NCI-H524 treated with DMSO at 0.1 percent for 48 hours (cell line): ENCODE measurements at regions not wholly inside any gene's neighbourhood (a gene's known extent, or its start where the extent isn't known, plus 50 kb on each side); places are given as distances from the start of the nearest gene placed in this dataset.
"Not testable (repeated sequence)": the region's sequence is repeated elsewhere in the genome, so short reads cannot be mapped to it uniquely, and the experiment has no call there.

Experiments
- DNase-seq: peaks from one replicate; lab custom pipeline; 2025; lab: John Stamatoyannopoulos, UW

- DNase-seq = not testable (repeated sequence)
Observed at GRCh38 chr1:146510248-146510983, 281.6 kb upstream of the NOTCH2NLA start.

GRCh38 chr1:146504121-146504520, 275.3 kb upstream of the NOTCH2NLA start:
- not testable (repeated sequence) for DNase-seq

- not testable (repeated sequence) for DNase-seq
Observed at GRCh38 chr1:146487555-146487954, 258.7 kb upstream of the NOTCH2NLA start.

- not testable (repeated sequence) for DNase-seq
Observed at GRCh38 chr1:146487155-146487554, 258.3 kb upstream of the NOTCH2NLA start.

GRCh38 chr1:146486300-146487014, 257.6 kb upstream of the NOTCH2NLA start:
- DNase-seq = not testable (repeated sequence)

GRCh38 chr1:146484195-146484594, 255.4 kb upstream of the NOTCH2NLA start:
- DNase-seq = not testable (repeated sequence)

GRCh38 chr1:146479188-146479587, 250.4 kb upstream of the NOTCH2NLA start:
- DNase-seq = not testable (repeated sequence)

- DNase-seq = not testable (repeated sequence)
Observed at GRCh38 chr1:146478125-146478720, 249.4 kb upstream of the NOTCH2NLA start.

- not testable (repeated sequence) for DNase-seq
Observed at GRCh38 chr1:146475086-146475485, 246.3 kb upstream of the NOTCH2NLA start.

- not testable (repeated sequence) for DNase-seq
Observed at GRCh38 chr1:146474216-146474615, 245.4 kb upstream of the NOTCH2NLA start.

GRCh38 chr1:146472192-146472861, 243.5 kb upstream of the NOTCH2NLA start:
- not testable (repeated sequence) for DNase-seq

GRCh38 chr1:146459939-146460338, 231.1 kb upstream of the NOTCH2NLA start:
- not testable (repeated sequence) for DNase-seq

GRCh38 chr1:146459308-146459707, 230.5 kb upstream of the NOTCH2NLA start:
- not testable (repeated sequence) for DNase-seq

- not testable (repeated sequence) for DNase-seq
Observed at GRCh38 chr1:146448877-146449246, 220.0 kb upstream of the NOTCH2NLA start.

- not testable (repeated sequence) for DNase-seq
Observed at GRCh38 chr1:146448212-146448876, 219.5 kb upstream of the NOTCH2NLA start.

- not testable (repeated sequence) for DNase-seq
Observed at GRCh38 chr1:146443871-146444222, 215.0 kb upstream of the NOTCH2NLA start.

- DNase-seq = not testable (repeated sequence)
Observed at GRCh38 chr1:146443088-146443870, 214.5 kb upstream of the NOTCH2NLA start.

- not testable (repeated sequence) for DNase-seq
Observed at GRCh38 chr1:146438543-146438942, 209.7 kb upstream of the NOTCH2NLA start.

- DNase-seq = not testable (repeated sequence)
Observed at GRCh38 chr1:146416642-146417041, 187.8 kb upstream of the NOTCH2NLA start.

GRCh38 chr1:146415017-146415416, 186.2 kb upstream of the NOTCH2NLA start:
- DNase-seq = not testable (repeated sequence)

- DNase-seq = not testable (repeated sequence)
Observed at GRCh38 chr1:146413911-146414310, 185.1 kb upstream of the NOTCH2NLA start.
